Activated effector memory CD4-positive, alpha-beta T cell treated with Interleukin-2 at 50 U/mL for 16 hours (primary cell): ENCODE measurements at regions not wholly inside any gene's neighbourhood (a gene's known extent, or its start where the extent isn't known, plus 50 kb on each side); places are given as distances from the start of the nearest gene placed in this dataset.

ENCODE experiments used
- DNase-seq: peaks from one replicate; pipeline ENCODE4 v3.0.0-alpha.2; 2020

DNA sequence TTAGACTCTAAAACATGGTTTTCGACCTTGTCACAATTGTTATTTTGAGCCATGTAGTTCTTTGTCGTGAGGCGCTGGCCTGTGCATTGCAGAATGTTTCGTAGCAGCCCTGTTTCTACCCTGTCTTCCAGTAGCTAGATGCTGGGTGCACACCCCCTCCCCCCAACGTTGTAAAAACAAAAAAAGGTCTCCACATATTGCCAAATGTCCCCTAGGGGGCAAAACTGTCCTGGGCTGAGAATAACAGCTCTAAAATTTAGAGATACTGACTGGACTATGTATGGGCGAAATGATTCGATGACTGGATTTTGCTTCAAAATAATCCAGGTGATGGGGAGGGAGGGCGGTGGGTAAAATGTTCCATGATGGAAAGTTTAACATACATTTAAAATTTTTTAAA, 126.1 kb upstream of the FUT8 start:
- no peak for DNase-seq

- peak; percentile 41 for DNase-seq
Measured at GRCh38 chr14:65287264-65288131, 125.0 kb upstream of the FUT8 start.

DNA sequence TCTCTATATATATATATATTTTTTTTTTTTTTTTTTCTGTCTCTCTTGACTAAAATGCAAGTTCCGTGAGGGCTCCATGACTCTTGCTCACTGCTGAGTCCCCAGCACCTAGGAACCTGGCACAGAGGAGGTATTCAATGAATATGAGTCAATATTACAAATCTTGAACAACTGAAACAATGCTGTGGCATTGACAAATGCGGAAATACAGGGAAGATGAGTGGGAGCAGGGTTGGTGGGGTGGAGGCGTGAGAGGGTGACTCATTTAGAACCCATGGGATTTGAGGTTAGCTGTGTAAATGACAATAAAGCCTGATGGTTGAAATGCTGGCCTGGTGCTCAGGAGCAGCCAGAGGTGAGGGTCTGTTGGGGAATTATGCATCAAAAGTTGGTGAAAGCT, 121.7 kb upstream of the FUT8 start:
- DNase-seq = no peak

GRCh38 chr14:65291531-65291930, 121.0 kb upstream of the FUT8 start:
- no peak for DNase-seq

DNA sequence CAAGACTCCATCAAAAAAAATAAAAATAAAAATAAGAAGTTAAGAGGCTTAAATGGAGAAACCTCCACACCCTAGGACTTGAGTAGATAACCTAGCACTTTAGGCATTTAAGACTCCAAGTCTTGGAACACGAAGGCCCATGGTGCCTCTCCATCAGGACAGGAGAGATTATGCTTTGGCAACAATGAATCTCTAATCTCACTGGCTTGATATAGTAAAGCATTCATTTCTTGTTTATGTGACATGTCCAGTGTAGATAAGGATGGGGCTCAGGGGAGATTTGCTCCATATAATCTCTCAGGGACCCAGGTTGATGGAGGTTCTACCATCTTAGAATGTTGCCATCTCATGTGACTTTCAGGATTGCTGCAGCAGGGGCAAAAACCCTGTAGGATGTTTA, 117.7 kb upstream of the FUT8 start:
- no peak for DNase-seq

- DNase-seq = no peak
Measured at GRCh38 chr14:65296402-65296801, 116.1 kb upstream of the FUT8 start.

GRCh38 chr14:65296876-65297275, 115.7 kb upstream of the FUT8 start:
- no peak for DNase-seq

DNA sequence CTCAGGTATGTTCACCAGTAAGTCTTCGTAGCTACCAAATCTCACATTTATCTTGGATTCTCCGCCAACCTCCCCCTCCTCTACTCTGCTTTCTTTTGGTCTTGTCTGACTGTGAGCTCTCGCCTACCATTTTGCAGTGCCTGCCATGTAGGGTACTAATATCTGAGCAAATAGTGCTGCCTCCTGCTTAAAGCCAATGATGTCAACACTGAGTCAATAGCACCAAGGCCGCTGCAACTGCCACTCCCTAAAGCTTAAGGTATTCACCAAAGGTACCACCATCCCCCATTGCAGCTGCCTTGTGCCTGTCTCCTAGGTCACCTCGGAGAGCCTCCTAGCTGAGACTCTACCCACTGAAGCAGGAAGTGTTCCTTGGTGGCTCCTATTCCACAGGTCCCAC, 114.8 kb upstream of the FUT8 start:
- DNase-seq = no peak

DNA sequence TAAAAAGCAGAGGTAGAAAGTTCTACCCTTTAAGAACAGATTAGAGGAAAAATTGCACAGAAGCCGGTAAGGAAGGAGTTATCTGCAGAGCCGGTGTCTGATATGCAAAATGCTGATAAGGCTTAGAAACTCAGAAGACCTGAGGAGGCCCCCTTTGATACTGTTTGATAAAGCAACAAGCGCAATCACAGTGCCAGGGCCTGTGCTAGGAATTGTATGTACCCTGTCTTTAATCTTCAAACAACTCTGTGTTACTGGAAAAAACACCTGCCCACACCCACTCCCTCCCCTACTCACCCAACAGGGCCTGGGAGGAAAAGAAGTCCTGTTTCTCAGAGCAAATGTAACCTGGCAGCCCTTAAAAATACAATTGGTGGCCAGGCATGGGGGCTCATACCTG, 112.7 kb upstream of the FUT8 start:
- DNase-seq = no peak

DNA sequence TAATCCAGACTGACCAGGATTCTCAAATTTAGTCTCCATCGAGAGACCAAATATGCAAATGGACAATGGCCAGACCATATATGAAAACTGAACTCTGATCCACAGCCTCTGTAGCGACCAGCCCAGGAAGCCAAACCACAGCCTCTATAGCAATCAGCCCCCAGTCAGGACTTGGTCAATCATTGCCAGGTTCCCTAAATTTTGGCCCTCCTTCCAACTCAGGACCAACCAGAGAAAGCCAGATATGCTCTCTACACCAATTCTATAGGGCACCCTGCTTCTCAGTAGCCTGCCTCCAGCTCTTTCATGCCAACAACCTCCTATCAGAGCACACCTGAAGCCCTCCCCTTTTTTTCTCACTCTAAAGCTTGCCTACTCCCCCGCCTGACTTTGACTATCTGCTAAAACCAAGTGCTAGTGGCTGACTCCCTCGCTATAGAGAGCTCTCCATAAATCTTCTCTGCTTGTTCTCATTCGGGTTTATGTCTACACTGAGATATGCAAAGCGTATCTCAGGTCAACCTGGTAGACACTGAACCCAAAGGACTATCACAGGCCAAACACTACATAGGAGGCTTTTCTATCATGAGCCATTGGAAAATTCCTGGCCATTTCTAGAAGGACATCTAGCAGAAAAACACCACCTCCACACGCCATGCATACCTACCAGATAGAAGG, 110.5 kb upstream of the FUT8 start:
- no peak for DNase-seq

GRCh38 chr14:65302571-65303189, 109.8 kb upstream of the FUT8 start:
- no peak for DNase-seq

GRCh38 chr14:65303190-65303898, 109.2 kb upstream of the FUT8 start:
- no peak for DNase-seq

GRCh38 chr14:65303899-65304222, 108.7 kb upstream of the FUT8 start:
- no peak for DNase-seq

- no peak for DNase-seq
Measured at GRCh38 chr14:65304239-65304638, 108.3 kb upstream of the FUT8 start.

DNA sequence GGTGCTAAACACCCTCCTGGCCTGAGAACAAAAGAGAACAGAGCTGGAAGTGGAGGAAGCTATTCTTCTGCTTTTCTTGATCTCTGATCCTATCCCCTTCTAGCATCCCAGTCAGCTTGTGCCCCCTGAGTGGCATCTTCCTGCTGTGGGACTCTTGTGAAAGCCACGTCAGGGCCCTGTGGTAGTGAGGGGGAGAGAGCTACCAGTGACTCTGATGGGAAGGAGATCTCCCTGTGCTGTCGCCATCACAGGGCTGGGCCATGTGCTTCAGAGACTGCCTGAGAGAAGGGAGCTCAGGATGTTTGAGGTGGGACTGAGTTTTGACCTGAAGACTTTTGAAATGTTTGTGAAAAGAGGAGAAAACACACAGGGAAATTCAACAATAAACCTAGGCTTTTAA, 107.6 kb upstream of the FUT8 start:
- no peak for DNase-seq

DNA sequence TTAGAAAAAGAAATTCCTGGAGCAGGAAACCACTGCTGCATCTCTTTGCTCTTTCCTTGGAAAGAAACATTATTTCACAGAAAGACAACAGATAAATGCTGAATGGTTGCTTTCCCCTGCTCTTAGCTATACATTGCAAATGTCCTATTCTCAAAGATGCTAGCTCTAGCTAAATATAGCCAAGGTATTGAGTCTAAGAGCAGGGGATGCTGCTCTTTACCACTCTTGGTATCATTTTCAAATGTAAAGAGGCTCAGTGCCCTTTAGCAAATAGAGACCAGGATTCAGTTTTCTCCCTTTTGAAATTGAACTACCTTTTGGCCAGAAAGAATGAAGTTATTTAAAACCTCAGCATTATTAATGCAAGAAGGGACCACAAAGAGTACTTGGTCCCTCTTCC, 104.0 kb upstream of the FUT8 start:
- DNase-seq = no peak

DNA sequence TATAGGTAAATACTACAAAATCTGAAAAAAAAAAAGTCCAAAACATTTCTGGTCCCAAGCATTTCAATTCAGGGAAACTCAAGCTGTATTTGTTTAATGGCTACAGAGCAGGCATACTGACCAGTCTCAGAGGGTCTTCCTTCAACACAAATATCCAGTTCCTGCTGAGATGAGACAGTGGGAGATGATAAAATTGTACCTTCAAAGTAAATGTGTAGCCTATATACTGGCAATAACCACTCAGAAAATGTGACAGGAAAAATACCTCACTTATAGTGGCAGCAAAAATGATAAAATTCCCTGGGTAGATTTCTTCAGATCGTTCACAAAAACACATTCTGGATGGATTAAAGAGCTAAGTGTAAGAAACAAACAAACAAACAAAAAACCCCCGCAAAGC, 102.0 kb upstream of the FUT8 start:
- no peak for DNase-seq

- DNase-seq = no peak
Measured at GRCh38 chr14:65312859-65313258, 99.7 kb upstream of the FUT8 start.

DNA sequence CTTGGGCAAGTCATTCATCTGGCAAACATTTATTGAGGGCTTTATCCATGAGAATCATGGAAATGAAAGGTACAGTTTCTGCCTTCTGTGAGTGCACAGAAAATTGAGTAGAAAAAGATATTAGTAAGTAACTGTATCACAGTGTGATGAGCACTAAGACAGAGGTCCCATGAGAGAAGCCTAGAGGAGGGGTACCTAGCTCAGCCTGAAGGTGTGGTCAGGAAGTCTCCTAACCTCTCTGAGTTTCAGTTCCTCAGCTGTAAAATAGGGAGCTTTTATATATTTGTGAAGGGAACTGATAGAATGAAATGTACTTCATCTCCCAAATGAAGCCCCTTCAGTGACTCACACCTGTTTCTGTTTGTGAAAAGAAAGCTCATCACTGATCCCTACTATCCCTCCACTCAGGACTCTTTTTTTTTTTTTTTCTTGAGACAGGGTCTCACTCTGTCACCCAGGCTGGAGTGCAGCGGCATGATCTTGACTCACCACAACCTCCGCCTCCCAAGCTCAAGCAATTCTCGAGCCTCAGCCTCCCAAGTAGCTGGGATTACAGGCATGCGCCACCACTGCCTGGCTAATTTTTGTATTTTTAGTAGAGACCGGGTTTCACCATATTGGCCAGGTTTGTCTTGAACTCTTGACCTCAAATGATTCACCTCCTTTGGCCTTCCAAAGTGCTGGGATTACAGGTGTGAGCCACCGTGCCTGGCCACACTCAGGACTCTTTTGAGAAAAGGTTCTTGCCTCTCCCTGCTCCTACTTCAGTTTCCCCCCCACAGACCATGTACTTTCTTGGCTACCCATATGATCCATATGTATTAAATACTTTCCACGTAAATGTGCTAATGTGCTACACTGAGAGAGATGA, 93.7 kb upstream of the FUT8 start:
- no peak for DNase-seq

DNA sequence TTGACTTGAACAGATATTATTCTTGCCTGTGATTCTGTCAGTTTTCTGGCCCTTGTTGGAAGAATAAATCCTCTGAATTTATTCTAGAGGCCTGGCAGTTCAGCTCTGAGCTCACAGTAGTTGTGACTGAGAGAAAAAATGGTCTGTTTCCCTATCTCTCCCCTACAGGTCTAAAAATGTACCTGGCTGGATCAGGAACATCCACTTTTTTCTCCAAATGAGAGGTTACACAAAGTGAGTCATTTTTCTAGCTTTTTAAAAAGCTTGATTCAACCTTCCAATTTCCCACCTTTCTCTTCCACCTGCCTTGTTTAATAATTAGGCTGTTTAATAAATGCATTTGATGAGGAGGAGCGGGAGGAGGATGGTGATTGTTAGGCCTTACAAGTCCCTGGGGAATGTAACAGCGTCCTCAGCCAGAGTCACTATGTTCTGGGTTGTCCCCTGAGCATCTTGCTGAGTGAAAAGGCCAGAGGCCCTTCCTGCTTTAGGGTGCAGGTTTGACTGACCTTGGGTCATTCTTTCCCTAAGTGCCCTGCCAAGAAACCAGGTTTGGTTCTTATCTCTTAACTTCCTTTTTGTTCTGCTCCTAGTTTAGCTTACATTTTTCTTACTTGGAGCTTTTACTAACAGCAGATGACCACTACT, 91.7 kb upstream of the FUT8 start:
- no peak for DNase-seq

DNA sequence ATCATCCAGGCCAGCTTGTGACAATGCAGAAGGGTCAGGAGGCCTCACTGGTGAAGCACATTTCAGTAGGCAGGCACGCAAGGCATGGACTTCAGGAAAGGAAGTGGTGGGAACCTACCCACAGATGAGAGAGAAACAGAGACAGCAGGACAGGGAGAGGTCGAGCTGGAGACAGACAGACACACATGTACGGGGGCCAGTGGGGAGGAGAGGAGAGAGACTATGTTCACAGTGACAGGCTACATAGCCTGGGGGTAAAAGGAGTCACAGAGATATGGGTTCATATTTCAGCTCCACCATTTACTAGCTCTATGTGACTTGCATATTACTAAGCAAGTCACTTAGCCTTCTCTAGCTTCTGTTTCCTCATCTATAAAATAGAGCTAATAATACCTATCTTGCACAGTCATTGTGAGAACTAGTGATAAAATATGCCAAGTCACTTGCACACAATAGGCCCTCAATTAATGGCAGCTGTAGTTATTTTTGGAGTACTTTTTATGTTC, 91.1 kb upstream of the FUT8 start:
- no peak for DNase-seq

GRCh38 chr14:65329481-65329880, 83.0 kb upstream of the FUT8 start:
- DNase-seq = no peak
